Thoracic aorta (tissue), 2 donors: ENCODE measurements at regions not wholly inside any gene's neighbourhood (a gene's known extent, or its start where the extent isn't known, plus 50 kb on each side); places are given as distances from the start of the nearest gene placed in this dataset.

Experiments used
- ATAC-seq: fragments of 150-250 bp; one replicate; pipeline ENCODE4 v1.8.0; 2017; ENCODE audit warnings: low read depth; ENCODE audit not compliant: insufficient number of reproducible peaks, low FRiP score
- DNase-seq: peaks from one replicate; pipeline ENCODE4 v3.0.0-alpha.2; 2020; ENCODE audit warnings: low spot score
- H3K27ac ChIP-seq, 2 donors: fragments of 200-600 bp; sonication (generic); 1 replicate in 1 of 2; 2 replicates in 1 of 2; pipeline ENCODE4 v1.5.1; 2016; ENCODE audit warnings: mild to moderate bottlenecking in 2 of 2, moderate library complexity in 2 of 2
- H3K27me3 ChIP-seq: fragments of 200-600 bp; sonication (generic); replicated peaks from 2 replicates; pipeline ENCODE4 v1.6.0; 2016; ENCODE audit warnings: mild to moderate bottlenecking; ENCODE audit not compliant: insufficient read depth
- H3K36me3 ChIP-seq: fragments of 200-600 bp; sonication (generic); one replicate; pipeline ENCODE4 v1.5.1; 2016
- H3K4me1 ChIP-seq, 2 donors: fragments of 200-600 bp; sonication (generic); 1 replicate in 1 of 2; 2 replicates in 1 of 2; pipeline versions ENCODE4 v1.5.1 to v1.6.0; 2016; ENCODE audit warnings: low read depth in 2 of 2, mild to moderate bottlenecking in 1 of 2; ENCODE audit not compliant: control insufficient read depth in 1 of 2
- H3K4me3 ChIP-seq: fragments of 200-600 bp; sonication (generic); 2 replicates; pipeline ENCODE4 v1.5.1; 2016; ENCODE audit warnings: mild to moderate bottlenecking
- H3K9me3 ChIP-seq: fragments of 200-600 bp; sonication (generic); 2 replicates; pipeline ENCODE4 v1.5.1; 2016
- TF ChIP-seq, protein P1 (sequence below): fragments of 200-600 bp; sonication (generic); IDR thresholded peaks from one replicate; pipeline ENCODE4 v1.5.1; 2019; ENCODE audit warnings: antibody characterized with exemption

DNA sequence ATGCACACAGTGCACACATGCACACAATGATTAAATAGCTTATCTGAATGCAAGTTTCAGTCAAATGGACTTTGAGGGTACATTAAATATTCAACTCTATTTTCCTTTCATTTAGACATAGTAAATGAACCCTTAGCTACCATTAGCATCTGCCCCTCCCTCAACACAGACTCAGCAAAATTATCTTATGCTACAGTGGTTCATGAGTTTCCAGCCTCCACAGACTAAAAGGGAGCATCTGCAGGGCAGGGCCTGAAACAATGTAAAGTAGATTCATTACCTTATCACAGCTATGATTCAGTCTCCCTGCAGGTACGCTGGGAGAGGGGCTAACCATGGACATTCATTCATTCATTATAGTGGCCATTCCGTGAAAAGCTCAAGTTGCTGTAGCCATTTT, 329.1 kb downstream of the VGLL3 start:
- Histone ChIP-seq H3K9me3 (no peaks in the 10 kb centered on the region), H3K4me3 (no peak overlapping the region), H3K36me3 (no peaks in the 10 kb centered on the region), H3K27ac (no peak overlapping the region), H3K27me3 (no peaks in the 10 kb centered on the region), H3K4me1 (no peaks in the 10 kb centered on the region)
- TF ChIP-seq, protein P1, sequence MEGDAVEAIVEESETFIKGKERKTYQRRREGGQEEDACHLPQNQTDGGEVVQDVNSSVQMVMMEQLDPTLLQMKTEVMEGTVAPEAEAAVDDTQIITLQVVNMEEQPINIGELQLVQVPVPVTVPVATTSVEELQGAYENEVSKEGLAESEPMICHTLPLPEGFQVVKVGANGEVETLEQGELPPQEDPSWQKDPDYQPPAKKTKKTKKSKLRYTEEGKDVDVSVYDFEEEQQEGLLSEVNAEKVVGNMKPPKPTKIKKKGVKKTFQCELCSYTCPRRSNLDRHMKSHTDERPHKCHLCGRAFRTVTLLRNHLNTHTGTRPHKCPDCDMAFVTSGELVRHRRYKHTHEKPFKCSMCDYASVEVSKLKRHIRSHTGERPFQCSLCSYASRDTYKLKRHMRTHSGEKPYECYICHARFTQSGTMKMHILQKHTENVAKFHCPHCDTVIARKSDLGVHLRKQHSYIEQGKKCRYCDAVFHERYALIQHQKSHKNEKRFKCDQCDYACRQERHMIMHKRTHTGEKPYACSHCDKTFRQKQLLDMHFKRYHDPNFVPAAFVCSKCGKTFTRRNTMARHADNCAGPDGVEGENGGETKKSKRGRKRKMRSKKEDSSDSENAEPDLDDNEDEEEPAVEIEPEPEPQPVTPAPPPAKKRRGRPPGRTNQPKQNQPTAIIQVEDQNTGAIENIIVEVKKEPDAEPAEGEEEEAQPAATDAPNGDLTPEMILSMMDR = no peak
- ATAC-seq (no peak), DNase-seq (no peak)

DNA sequence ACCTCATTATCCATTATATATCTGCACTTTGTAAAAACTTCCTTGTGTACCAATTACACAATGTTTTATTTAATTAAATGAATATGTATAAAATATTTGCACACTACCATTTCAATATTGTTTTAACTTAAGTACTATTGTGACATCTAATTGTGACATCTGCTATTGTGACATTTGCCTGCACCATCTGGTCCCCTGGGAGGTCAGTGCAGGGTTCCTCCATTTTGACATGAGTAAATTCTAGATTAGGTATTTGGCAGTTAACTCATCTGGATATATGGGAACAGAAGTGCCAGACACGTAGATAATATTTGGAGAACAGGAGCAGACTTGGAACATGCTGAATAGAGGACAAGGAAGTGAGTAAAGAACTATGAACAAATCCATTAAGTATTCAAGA, 332.1 kb downstream of the VGLL3 start:
- Histone ChIP-seq H3K4me1 (no peaks in the 10 kb centered on the region), H3K4me3 (no peak overlapping the region), H3K27me3 (no peaks in the 10 kb centered on the region), H3K27ac (no peak overlapping the region), H3K36me3 (no peaks in the 10 kb centered on the region), H3K9me3 (no peaks in the 10 kb centered on the region)
- ATAC-seq = no peak
- TF ChIP-seq, protein P1 = no peak
- no peak for DNase-seq

DNA sequence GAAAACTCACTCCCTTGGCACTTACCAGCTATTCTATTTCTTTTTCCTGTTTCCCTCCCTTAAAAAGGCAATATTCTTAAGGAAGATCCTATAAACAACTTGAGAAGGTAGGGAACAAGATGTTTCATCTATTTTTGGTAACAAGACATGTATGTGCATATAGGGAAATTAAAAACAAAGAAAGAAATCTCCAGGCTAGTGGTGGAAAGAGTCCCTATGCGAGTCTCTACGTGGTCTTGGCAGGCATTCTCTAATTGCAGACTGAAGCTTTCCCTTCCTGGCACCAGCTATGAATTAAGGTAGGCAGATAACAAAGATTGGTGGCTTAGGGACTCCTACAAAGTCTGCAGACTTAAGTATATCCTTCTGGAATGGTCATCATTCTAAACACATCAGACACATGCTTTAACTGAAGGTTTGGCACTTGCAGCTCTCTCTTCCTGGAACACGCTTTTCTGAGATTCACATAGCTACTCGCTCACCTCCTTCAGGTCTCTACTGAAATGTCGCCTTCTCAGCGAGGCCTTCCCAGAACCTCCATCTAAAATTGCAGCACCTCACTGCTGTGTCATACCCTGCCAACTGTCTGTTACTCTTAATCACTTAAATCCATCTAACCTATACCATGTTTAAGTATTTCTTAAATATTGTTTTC, 336.0 kb downstream of the VGLL3 start:
- H3K27me3 ChIP-seq = no peaks in the 10 kb centered on the region
- TF ChIP-seq, protein P1 = no peak
- no peak for DNase-seq
- no peaks in the 10 kb centered on the region for H3K4me1 ChIP-seq
- H3K9me3 ChIP-seq = no peaks in the 10 kb centered on the region
- ATAC-seq = no peak
- no peak overlapping the region for H3K4me3 ChIP-seq
- H3K27ac ChIP-seq = no peak overlapping the region
- H3K36me3 ChIP-seq = no peaks in the 10 kb centered on the region

DNA sequence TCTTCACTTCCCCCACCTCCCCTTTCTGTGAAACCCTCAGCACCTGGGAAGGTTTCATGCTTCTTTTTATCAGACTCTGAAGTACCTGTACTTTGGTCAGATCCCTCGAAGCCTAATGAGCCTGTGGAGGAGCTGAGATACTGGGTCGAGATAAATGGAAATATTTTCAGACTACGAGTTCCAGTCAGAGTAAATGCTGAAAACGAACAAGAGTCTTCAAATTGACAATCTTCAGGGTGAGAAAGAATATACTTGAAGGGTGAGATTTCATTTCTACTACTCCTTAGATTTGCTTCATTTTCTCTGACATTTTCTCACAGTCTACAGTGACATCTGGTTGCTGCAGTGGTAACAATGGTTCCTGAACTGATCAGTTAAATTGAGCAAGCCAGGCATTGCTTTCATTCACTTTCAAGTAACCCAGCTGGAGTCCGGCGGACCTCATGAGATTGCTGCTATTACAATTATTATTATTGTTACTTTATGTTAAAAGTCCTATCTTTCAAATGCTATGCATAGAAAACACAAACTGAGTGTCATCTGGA, 337.2 kb downstream of the VGLL3 start:
- H3K36me3 ChIP-seq = no peaks in the 10 kb centered on the region
- H3K27ac ChIP-seq = no peak overlapping the region
- no peaks in the 10 kb centered on the region for H3K9me3 ChIP-seq
- no peak for DNase-seq
- H3K27me3 ChIP-seq = no peaks in the 10 kb centered on the region
- H3K4me3 ChIP-seq = no peak overlapping the region
- H3K4me1 ChIP-seq = no peaks in the 10 kb centered on the region
- TF ChIP-seq, protein P1 = no peak
- ATAC-seq = no peak

DNA sequence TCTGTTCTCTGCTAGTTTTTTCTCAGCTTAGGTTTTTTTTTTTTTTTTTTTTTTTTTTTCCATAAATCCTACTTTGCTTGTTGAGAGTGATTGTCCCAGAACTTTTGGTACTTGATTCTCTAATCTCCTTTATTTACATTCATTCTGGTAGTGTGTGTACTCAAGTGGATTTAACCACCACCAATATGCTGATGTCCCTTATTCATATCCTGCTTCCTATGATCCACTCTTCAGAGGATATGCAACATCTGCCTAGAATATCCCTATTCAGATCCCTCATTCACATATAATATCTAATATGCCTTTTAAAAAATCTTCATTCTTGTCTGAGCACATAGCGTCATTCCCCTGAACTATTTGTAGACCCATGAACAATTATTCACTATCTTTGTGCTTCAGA, 342.9 kb downstream of the VGLL3 start:
- Histone ChIP-seq H3K9me3 (no peaks in the 10 kb centered on the region), H3K27ac (no peak overlapping the region), H3K4me1 (no peaks in the 10 kb centered on the region), H3K4me3 (no peak overlapping the region), H3K36me3 (no peaks in the 10 kb centered on the region), H3K27me3 (no peaks in the 10 kb centered on the region)
- TF ChIP-seq, protein P1 = no peak
- DNase-seq = no peak
- ATAC-seq = no peak
